Caco-2 (cell line): ENCODE measurements at regions not wholly inside any gene's neighbourhood (a gene's known extent, or its start where the extent isn't known, plus 50 kb on each side); places are given as distances from the start of the nearest gene placed in this dataset.

ENCODE experiments used
- BruUV-seq: library from RNA; stranded (reverse); fragments of 400-500 nt; replicated peaks from 2 replicates; lab custom pipeline; 2021; lab: Mats Ljungman, UMichigan
- CTCF ChIA-PET: fragments of 300-600 bp; sonication (Branson Sonifier 250); formaldehyde crosslinking; loops from one replicate; lab custom pipeline; 2022; ENCODE audit warnings: antibody characterized with exemption; lab: Charles Lee
- POLR2A ChIA-PET: fragments of 300-600 bp; sonication (Branson Sonifier 250); formaldehyde crosslinking; loops from one replicate; lab custom pipeline; 2022; ENCODE audit warnings: antibody characterized with exemption; lab: Charles Lee
- DNase-seq, 2 experiments: peaks; one replicate each; pipeline versions ENCODE4 v3.0.0 to v3.0.0-alpha.2; 2020 to 2022
- H3K27me3 ChIP-seq: replicated peaks from 2 replicates; pipeline ENCODE4 v1.6.0; 2011; ENCODE audit warnings: low read length; ENCODE audit not compliant: control insufficient read depth, insufficient read depth
- H3K36me3 ChIP-seq: 2 replicates; pipeline ENCODE4 v1.5.1; 2011; ENCODE audit warnings: low read length; ENCODE audit not compliant: control insufficient read depth, insufficient read depth
- H3K4me1 ChIP-seq: fragments of 250-450 bp; sonication (Bioruptor Pico); 2 replicates; pipeline ENCODE4 v1.5.1; 2020; ENCODE audit warnings: mild to moderate bottlenecking
- H3K4me3 ChIP-seq: 2 replicates; pipeline ENCODE4 v1.5.1; 2011; ENCODE audit warnings: low read depth, mild to moderate bottlenecking, control low read depth, low read length
- H3K9me3 ChIP-seq: fragments of 250-450 bp; sonication (Bioruptor Pico); 2 replicates; pipeline ENCODE4 v1.5.1; 2020; ENCODE audit warnings: mild to moderate bottlenecking, moderate library complexity
- H3K27ac Mint-ChIP-seq: one replicate; pipeline ENCODE4 v1.8.0; 2022; ENCODE audit warnings: mixed read lengths; ENCODE audit not compliant: unreplicated experiment
- H3K27me3 Mint-ChIP-seq: one replicate; pipeline ENCODE4 v1.8.0; 2022; ENCODE audit warnings: mixed read lengths; ENCODE audit not compliant: insufficient read depth, unreplicated experiment
- H3K36me3 Mint-ChIP-seq: one replicate; pipeline ENCODE4 v1.8.0; 2022; ENCODE audit warnings: mild to moderate bottlenecking, mixed read lengths; ENCODE audit not compliant: insufficient read depth, unreplicated experiment
- H3K4me1 Mint-ChIP-seq: one replicate; pipeline ENCODE4 v1.8.0; 2022; ENCODE audit warnings: low read depth, mixed read lengths; ENCODE audit not compliant: unreplicated experiment
- H3K4me3 Mint-ChIP-seq: one replicate; pipeline ENCODE4 v1.8.0; 2022; ENCODE audit warnings: mild to moderate bottlenecking, moderate library complexity, mixed read lengths; ENCODE audit not compliant: unreplicated experiment
- H3K9me3 Mint-ChIP-seq: one replicate; pipeline ENCODE4 v1.8.0; 2022; ENCODE audit warnings: mixed read lengths; ENCODE audit not compliant: unreplicated experiment
- intact Hi-C: fragments of 100-400 bp; cut with micrococcal nuclease; formaldehyde crosslinking; loops from one replicate; pipeline ENCODE4 v1.10.0; 2022; ENCODE audit not compliant: unreplicated experiment
- TF ChIP-seq, protein P1 (sequence below), 2 experiments: fragments of 200-600 bp in 1 of 2; IDR thresholded peaks; 1 replicate in 1 of 2; 2 replicates in 1 of 2; pipeline versions ENCODE4 v1.5.1 to v1.8.0; 2011 to 2022; ENCODE audit warnings: antibody characterized with exemption in 1 of 2, control low read depth in 1 of 2, inconsistent platforms in 1 of 2, low read depth in 1 of 2, low read length in 1 of 2, mild to moderate bottlenecking in 1 of 2, moderate library complexity in 1 of 2; ENCODE audit not compliant: insufficient read depth in 1 of 2, severe bottlenecking in 1 of 2, unreplicated experiment in 1 of 2

DNA sequence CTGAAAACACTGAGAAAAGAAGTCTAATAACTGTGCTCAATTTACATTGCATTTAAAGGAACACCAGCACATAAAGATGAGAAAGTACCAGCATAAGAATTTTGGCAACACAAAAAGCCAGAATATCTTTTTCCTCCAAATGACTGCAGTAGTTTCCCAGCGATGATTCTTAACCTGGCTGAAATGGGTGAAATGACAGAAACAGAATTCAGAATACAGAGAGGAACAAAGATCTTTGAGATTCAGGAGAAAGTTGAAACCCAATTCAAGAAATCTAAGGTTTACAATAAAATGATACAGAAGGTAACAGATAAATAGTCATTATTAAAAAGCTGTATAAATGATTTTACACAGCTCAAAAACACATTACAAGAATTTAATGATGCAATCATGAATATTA lies 197.0 kb upstream of the EYS start:
- TF ChIP-seq, protein P1, sequence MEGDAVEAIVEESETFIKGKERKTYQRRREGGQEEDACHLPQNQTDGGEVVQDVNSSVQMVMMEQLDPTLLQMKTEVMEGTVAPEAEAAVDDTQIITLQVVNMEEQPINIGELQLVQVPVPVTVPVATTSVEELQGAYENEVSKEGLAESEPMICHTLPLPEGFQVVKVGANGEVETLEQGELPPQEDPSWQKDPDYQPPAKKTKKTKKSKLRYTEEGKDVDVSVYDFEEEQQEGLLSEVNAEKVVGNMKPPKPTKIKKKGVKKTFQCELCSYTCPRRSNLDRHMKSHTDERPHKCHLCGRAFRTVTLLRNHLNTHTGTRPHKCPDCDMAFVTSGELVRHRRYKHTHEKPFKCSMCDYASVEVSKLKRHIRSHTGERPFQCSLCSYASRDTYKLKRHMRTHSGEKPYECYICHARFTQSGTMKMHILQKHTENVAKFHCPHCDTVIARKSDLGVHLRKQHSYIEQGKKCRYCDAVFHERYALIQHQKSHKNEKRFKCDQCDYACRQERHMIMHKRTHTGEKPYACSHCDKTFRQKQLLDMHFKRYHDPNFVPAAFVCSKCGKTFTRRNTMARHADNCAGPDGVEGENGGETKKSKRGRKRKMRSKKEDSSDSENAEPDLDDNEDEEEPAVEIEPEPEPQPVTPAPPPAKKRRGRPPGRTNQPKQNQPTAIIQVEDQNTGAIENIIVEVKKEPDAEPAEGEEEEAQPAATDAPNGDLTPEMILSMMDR (IDR thresholded peaks at IDR 0.05; ENCODE audit: insufficient read depth in 1 of 2, low read depth in 1 of 2, low read length in 1 of 2, severe bottlenecking in 1 of 2, unreplicated experiment in 1 of 2) = no peak
- Histone ChIP-seq H3K4me1 (no peaks in the 10 kb centered on the region), H3K9me3 (no peaks in the 10 kb centered on the region), H3K36me3 (no peaks in the 10 kb centered on the region), H3K4me3 (no peak overlapping the region), H3K27me3 (no peaks in the 10 kb centered on the region)
- no TSS peak for BruUV-seq
- Mint-ChIP-seq H3K27ac (no peak overlapping the region), H3K9me3 (no peaks in the 10 kb centered on the region), H3K36me3 (no peaks in the 10 kb centered on the region), H3K4me3 (no peak overlapping the region), H3K27me3 (no peaks in the 10 kb centered on the region), H3K4me1 (no peaks in the 10 kb centered on the region)
- POLR2A ChIA-PET = no interaction called here
- no peak for DNase-seq
- CTCF ChIA-PET = no interaction called here
- intact Hi-C loops = no loop called here

DNA sequence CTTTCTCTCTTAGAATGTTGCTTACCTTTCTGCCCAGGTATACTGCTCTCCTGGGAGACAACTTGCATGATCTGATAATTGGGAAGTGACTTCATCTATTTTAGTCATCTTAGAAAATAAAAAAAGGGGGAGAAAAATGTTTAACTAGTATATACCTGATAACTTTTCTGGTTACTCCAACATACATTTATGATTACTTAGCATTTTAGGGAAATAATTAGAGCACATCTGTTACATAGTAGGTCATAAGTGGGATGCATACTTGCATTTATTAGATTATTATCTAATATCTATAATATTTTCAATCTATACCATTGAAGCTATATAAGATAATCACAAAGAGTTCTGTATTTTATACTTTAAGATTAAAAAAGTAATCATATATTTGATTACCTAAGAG lies 193.9 kb upstream of the EYS start:
- H3K27ac Mint-ChIP-seq = no peak overlapping the region
- intact Hi-C loops = no loop called here

DNA sequence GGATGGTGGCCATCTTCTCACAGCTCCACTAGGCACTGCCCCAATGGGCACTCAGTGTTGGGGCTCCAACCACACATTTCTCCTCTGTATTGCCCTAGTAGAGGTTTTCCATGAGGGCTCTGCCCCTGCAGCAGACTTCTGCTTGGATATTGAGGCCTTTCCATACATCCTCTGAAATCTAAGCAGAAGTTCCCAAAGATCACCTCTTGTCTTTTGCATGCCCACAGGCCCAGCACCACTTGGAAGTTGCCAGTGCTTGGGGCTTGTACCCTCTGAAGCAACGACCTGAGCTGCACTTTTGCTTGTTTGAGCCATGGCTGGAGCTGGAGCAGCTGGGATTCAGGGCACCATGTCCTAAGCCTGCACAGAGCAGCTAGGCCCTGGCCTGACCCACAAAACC lies 189.1 kb upstream of the EYS start:
- H3K9me3 Mint-ChIP-seq = peaks cover 9% of the 10 kb centered on the region

More for the DNA sequence above, 193.9 kb upstream of the EYS start:
- H3K4me1 ChIP-seq = no peaks in the 10 kb centered on the region
- H3K9me3 Mint-ChIP-seq = peaks cover 9% of the 10 kb centered on the region
- H3K27me3 ChIP-seq = no peaks in the 10 kb centered on the region
- BruUV-seq = no TSS peak
- TF ChIP-seq, protein P1 (IDR thresholded peaks at IDR 0.05; ENCODE audit: insufficient read depth in 1 of 2, low read depth in 1 of 2, low read length in 1 of 2, severe bottlenecking in 1 of 2, unreplicated experiment in 1 of 2) = no peak
- H3K27me3 Mint-ChIP-seq = no peaks in the 10 kb centered on the region
- H3K4me3 ChIP-seq = no peak overlapping the region
- no peaks in the 10 kb centered on the region for H3K36me3 Mint-ChIP-seq
- DNase-seq = no peak
- H3K4me3 Mint-ChIP-seq = no peak overlapping the region
- no peaks in the 10 kb centered on the region for H3K36me3 ChIP-seq
- H3K4me1 Mint-ChIP-seq = no peaks in the 10 kb centered on the region
- no peaks in the 10 kb centered on the region for H3K9me3 ChIP-seq
- CTCF ChIA-PET = no interaction called here
- POLR2A ChIA-PET = no interaction called here

More for the DNA sequence above, 189.1 kb upstream of the EYS start:
- H3K27me3 ChIP-seq = no peaks in the 10 kb centered on the region
- BruUV-seq = no TSS peak
- intact Hi-C loops = no loop called here
- Mint-ChIP-seq H3K27ac (no peak overlapping the region), H3K4me3 (no peak overlapping the region), H3K4me1 (no peaks in the 10 kb centered on the region), H3K36me3 (no peaks in the 10 kb centered on the region), H3K27me3 (no peaks in the 10 kb centered on the region)
- ChIA-PET POLR2A (no interaction called here), CTCF (no interaction called here)
- no peaks in the 10 kb centered on the region for H3K4me1 ChIP-seq
- TF ChIP-seq, protein P1 (IDR thresholded peaks at IDR 0.05; ENCODE audit: insufficient read depth in 1 of 2, low read depth in 1 of 2, low read length in 1 of 2, severe bottlenecking in 1 of 2, unreplicated experiment in 1 of 2) = no peak
- no peaks in the 10 kb centered on the region for H3K36me3 ChIP-seq
- no peak for DNase-seq
- H3K9me3 ChIP-seq = no peaks in the 10 kb centered on the region
- H3K4me3 ChIP-seq = no peak overlapping the region
